ENCODE measurements at regions not wholly inside any gene's neighbourhood (a gene's known extent, or its start where the extent isn't known, plus 50 kb on each side); places are given as distances from the start of the nearest gene placed in this dataset.

DNA sequence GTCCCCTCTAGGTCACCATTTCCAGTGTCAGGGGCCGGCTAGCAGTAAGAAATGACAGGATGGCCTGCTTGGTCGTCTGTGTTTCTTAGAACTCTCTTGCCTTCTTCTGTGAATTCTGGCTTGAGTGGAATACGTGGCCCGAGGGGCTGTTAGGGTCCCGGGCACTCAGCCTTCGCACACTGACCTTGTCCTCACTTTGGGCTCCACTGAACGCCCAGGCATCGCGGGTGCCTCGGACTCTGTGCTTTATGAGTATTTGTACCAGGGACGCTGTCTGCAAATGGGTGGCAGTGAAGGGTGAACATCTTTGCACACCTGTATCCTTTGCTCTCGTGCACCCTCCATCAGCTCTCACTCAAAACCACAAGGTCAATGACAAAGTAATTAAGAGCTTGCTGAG lies 123.4 kb upstream of the ANO1 start:
- TF ChIP-seq, protein P1, sequence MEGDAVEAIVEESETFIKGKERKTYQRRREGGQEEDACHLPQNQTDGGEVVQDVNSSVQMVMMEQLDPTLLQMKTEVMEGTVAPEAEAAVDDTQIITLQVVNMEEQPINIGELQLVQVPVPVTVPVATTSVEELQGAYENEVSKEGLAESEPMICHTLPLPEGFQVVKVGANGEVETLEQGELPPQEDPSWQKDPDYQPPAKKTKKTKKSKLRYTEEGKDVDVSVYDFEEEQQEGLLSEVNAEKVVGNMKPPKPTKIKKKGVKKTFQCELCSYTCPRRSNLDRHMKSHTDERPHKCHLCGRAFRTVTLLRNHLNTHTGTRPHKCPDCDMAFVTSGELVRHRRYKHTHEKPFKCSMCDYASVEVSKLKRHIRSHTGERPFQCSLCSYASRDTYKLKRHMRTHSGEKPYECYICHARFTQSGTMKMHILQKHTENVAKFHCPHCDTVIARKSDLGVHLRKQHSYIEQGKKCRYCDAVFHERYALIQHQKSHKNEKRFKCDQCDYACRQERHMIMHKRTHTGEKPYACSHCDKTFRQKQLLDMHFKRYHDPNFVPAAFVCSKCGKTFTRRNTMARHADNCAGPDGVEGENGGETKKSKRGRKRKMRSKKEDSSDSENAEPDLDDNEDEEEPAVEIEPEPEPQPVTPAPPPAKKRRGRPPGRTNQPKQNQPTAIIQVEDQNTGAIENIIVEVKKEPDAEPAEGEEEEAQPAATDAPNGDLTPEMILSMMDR (conservative IDR thresholded peaks at IDR 0.05) = no peak
- no peak for TF ChIP-seq ZFX (IDR thresholded peaks at IDR 0.05)

Data from C4-2B (cell line).